ENCODE measurements at regions not wholly inside any gene's neighbourhood (a gene's known extent, or its start where the extent isn't known, plus 50 kb on each side); places are given as distances from the start of the nearest gene placed in this dataset.

GRCh38 chr10:92756201-92757065 lies 66.7 kb downstream of the HHEX start (continued):
- TF ChIP-seq THAP12 (CRISPR knock-in tag; IDR thresholded peaks at IDR 0.05) (no peak), NR2C1 (IDR thresholded peaks at IDR 0.05) (peak; percentile 30; the same call in 1 of the 2 replicates), NR2C1 (tag; IDR thresholded peaks at IDR 0.05) (0 out of 2 replicates have a peak, but pooled peaks have one; percentile 25), CBX1 (IDR thresholded peaks at IDR 0.05; ENCODE audit: low read depth) (no peak), MBD2 (IDR thresholded peaks at IDR 0.05; ENCODE audit: borderline replicate concordance, low read depth) (peak; percentile 82), STAT6 (CRISPR knock-in tag; IDR thresholded peaks at IDR 0.05) (no peak), RNF2 (IDR thresholded peaks at IDR 0.05) (peak; percentile 99), ZNF655 (CRISPR knock-in tag; IDR thresholded peaks at IDR 0.05) (no peak), ETS2 (tag; IDR thresholded peaks at IDR 0.05; ENCODE audit: borderline replicate concordance, poor library complexity, severe bottlenecking) (no peak), PTTG1 (tag; IDR thresholded peaks at IDR 0.05; ENCODE audit: low read depth) (no peak), MYBL2 (IDR thresholded peaks at IDR 0.05; ENCODE audit: low read depth) (no peak), MYBL2 (CRISPR knock-in tag; IDR thresholded peaks at IDR 0.05; ENCODE audit: borderline replicate concordance) (no peak), FIP1L1 (IDR thresholded peaks at IDR 0.05; ENCODE audit: low read depth, low read length, poor library complexity, severe bottlenecking) (no peak), GTF2A2 (tag; IDR thresholded peaks at IDR 0.05) (no peak), NFE2L1 (tag; IDR thresholded peaks at IDR 0.05; ENCODE audit: borderline replicate concordance, low read depth) (no peak), ERF (CRISPR knock-in tag; IDR thresholded peaks at IDR 0.05) (0 out of 2 replicates have a peak, but pooled peaks have one; percentile 36), NCOR1 (IDR thresholded peaks at IDR 0.05) (peak; percentile 100), MCM5 (IDR thresholded peaks at IDR 0.05; ENCODE audit: low read depth) (no peak), CREBBP (IDR thresholded peaks at IDR 0.05; ENCODE audit: low read depth, low read length) (no peak), U2AF1 (optimal IDR thresholded peaks at IDR 0.05; ENCODE audit: low read depth, low read length) (no peak), POLR2AphosphoS2 (IDR thresholded peaks at IDR 0.05; ENCODE audit: low read length) (no peak), RBM17 (IDR thresholded peaks at IDR 0.05; ENCODE audit: borderline replicate concordance, low read depth, low read length) (no peak)

Measured in K562 (cell line).